DOHH2 (cell line): ENCODE measurements at regions not wholly inside any gene's neighbourhood (a gene's known extent, or its start where the extent isn't known, plus 50 kb on each side); places are given as distances from the start of the nearest gene placed in this dataset.

Experiments used
- CTCF ChIP-seq: fragments of 200-600 bp; sonication (generic); IDR thresholded peaks from one replicate; pipeline ENCODE4 v1.5.1; 2014; ENCODE audit warnings: antibody characterized with exemption, mild to moderate bottlenecking, low read depth, low read length; ENCODE audit not compliant: poor library complexity, severe bottlenecking
- EZH2phosphoT487 ChIP-seq: fragments of 200-600 bp; sonication (generic); IDR thresholded peaks from 2 replicates; pipeline ENCODE4 v1.6.1; 2017; ENCODE audit warnings: borderline replicate concordance, mild to moderate bottlenecking, antibody characterized with exemption, low read length, moderate library complexity, mixed read lengths

GRCh38 chr14:57008534-57008933 lies 198.3 kb upstream of the OTX2 start:
- no peak for TF ChIP-seq CTCF
- TF ChIP-seq EZH2phosphoT487: no peak
